GM19455 (cell line): ENCODE measurements at regions not wholly inside any gene's neighbourhood (a gene's known extent, or its start where the extent isn't known, plus 50 kb on each side); places are given as distances from the start of the nearest gene placed in this dataset.
"Not testable (repeated sequence)": the region's sequence is repeated elsewhere in the genome, so short reads cannot be mapped to it uniquely, and the experiment has no call there.

Source experiments
- ATAC-seq: cut with Tn5 transposase; IDR thresholded peaks from one replicate; pipeline ENCODE4 v1.9.1; 2021; ENCODE audit not compliant: unreplicated experiment

GRCh38 chr21:6093419-6093818 is 4428.0 kb upstream of the TPTE start:
- ATAC-seq, result not testable (repeated sequence)

- not testable (repeated sequence) for ATAC-seq
Observed at GRCh38 chr21:6093870-6094269, 4427.5 kb upstream of the TPTE start.

GRCh38 chr21:6095304-6095703 is 4426.1 kb upstream of the TPTE start:
- ATAC-seq, result not testable (repeated sequence)

GRCh38 chr21:6096560-6097424 is 4424.6 kb upstream of the TPTE start:
- ATAC-seq, result not testable (repeated sequence)

- not testable (repeated sequence) for ATAC-seq
Observed at GRCh38 chr21:6097736-6098135, 4423.6 kb upstream of the TPTE start.

GRCh38 chr21:6098191-6098935 is 4423.0 kb upstream of the TPTE start:
- not testable (repeated sequence) for ATAC-seq

DNA sequence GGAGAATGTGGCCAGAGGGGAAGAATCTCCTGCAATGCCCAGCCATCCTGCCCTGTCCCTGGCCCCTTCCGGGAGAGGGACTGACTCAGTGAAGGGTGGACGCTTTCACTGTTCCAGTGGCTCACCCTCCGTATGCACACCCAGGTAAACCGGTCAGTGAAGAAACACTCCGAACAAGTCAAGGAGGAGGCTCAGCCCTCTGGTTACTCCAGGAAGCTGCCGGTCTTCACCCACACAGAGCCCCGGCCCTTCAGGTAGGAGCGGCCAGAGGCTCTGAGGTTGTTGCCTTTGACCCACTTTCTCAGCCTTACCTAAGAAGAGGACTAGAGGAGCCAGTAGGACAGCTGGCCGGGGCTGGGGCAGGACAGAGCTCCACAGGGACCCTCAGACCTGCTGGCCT is 4419.8 kb upstream of the TPTE start:
- not testable (repeated sequence) for ATAC-seq

DNA sequence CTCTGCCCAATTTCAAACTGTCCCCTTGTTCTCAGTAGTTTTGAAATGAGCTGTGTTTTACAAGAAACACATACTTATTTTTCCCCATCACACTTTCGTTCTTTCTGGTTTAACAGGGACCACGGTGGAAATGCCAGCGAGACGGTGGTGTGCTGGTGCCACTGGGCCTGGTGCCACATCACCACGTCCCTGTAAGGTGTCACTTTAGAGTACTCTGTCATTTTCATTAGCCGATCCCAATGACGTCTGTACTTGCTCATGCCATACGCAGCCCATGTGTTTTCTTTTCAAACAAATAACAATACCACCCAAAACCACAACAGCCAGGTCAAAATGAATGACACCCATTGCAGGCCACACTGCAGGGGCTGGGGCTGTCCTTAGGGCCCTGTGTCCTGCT is 4416.8 kb upstream of the TPTE start:
- ATAC-seq, result not testable (repeated sequence)

GRCh38 chr21:6106686-6107567 is 4414.5 kb upstream of the TPTE start:
- ATAC-seq, result not testable (repeated sequence)

- not testable (repeated sequence) for ATAC-seq
Observed at GRCh38 chr21:6108894-6109293, 4412.5 kb upstream of the TPTE start.

GRCh38 chr21:6109774-6110173 is 4411.6 kb upstream of the TPTE start:
- not testable (repeated sequence) for ATAC-seq

- peak; percentile 78 for ATAC-seq
Observed at GRCh38 chr21:6110716-6111343, 4410.6 kb upstream of the TPTE start.

GRCh38 chr21:6111354-6111753 is 4410.0 kb upstream of the TPTE start:
- not testable (repeated sequence) for ATAC-seq

- ATAC-seq, result not testable (repeated sequence)
Observed at GRCh38 chr21:6118336-6118735, 4403.0 kb upstream of the TPTE start.

DNA sequence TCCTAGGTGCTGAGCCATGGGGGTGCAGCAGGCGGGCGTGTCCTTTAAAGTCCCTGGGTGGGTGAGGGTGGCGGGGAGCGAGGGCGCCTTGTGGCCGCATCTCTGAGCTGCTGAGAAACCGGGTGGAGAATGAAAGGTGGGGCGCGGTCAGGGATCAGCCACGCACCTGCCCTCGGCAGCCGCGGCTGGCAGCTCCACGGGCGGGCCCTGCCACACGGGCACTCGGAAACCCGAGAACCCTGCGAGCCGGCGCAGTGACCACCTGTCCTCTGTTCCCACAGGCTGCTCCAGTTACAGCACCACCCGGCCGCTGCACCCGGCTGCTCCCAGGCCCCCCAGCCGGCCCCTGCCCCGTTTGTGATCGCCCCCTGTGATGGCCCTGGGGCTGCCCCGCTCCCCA is 4400.5 kb upstream of the TPTE start:
- ATAC-seq, result not testable (repeated sequence)

DNA sequence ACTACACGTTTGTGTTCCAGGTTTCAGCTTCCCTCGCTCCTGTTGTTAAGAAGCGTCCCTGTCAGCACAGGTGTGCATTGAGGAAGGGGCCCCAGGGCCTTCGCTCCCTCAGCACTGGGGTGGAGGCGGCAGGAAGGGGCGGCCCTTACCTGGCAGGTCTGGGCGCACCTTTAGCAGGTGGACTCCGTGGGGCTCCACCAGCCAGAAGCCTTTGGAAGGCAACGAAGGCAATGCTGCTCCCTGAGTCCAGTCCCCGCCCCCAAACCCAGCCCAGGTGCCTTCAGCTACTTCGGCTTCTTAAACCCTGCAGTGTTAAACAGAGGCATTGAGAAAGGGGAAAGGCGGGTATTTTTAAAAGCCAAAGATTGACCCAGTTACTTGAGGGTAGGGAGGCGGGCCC is 4398.8 kb upstream of the TPTE start:
- ATAC-seq, result not testable (repeated sequence)

DNA sequence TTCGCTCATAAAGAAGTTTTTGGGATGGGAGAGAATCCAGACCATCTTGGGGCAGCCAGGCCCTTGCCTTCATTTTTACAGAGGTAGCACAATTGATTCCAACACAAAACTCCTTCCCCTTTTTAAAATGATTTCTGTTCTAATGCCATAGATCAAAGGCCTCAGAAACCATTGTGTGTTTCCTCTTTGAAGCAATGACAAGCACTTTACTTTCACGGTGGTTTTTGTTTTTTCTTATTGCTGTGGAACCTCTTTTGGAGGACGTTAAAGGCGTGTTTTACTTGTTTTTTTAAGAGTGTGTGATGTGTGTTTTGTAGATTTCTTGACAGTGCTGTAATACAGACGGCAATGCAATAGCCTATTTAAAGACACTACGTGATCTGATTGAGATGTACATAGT is 4398.2 kb upstream of the TPTE start:
- ATAC-seq, result not testable (repeated sequence)

- ATAC-seq, result not testable (repeated sequence)
Observed at GRCh38 chr21:6125549-6126240, 4395.7 kb upstream of the TPTE start.

DNA sequence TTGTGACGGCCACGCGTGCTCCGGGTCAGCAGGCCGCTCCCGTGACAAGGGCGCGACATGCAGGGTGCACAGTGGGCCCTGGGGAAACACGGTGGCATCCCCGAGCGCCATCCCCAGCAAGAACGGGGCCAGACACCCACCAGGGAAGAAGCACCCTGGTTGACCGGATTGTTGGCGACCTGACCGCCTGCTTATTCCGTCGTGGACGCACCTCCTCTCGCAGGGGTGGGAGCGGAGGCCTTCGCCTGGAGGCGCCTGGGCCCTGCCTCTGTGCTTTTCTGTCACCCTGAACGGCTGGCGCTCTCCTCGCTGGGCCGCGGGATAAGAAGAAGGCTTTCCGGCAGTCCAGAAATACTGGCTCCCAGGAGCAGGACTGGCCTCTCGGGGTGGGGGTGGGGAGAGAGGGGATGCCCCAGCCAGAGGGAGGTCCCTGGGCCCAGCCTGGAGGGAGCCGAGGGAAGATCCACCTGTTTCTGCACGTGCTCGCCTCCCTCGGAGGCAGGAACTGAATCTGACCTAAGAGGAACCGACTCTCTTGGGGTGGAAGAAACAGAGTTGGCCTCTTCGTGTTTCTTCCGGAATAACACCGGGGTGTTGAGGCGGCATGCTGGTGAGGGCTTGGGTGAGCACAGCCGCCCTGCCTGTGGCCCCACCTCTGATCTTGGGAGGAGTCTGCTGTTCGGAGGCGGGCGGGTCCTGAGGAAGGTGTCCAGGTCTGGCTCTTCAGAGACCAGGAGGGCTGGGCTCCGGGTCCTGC is 4394.2 kb upstream of the TPTE start:
- ATAC-seq, result not testable (repeated sequence)
